ENCODE measurements at regions not wholly inside any gene's neighbourhood (a gene's known extent, or its start where the extent isn't known, plus 50 kb on each side); places are given as distances from the start of the nearest gene placed in this dataset.

DNA sequence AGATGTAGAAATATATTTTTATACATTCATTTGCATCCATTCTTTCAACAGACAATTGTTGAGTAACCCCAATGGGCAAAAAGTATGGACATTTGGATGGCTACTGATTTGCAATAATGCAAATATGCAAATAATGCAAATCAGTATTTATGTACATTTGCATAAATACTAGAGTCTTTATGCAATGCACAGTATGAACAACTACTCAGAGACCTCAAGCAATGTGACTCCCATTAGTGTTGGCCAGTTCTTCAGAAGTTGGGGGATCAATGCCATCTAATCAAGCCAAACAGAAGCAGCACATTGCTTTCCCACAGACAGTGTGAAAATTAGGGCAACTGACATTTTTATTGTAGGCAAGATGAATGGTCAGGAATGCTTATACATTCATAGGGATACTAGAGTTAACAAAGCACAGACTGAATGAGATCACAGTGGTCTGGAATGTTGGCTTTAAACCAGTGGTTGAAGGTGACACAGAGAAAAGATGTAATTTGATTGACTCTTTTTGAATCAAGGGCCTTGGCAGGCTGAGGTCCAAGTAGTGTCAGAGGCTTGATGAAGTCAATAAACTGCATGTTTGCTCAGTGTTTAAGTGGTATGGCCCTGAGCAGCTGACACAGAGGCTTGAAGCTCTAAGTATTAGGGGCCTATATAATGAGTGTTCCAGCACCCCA lies 256.6 kb downstream of the CTH start:
- Mint-ChIP-seq H3K9me3 (peaks cover 0 to 5% (median 0%) of the 10 kb centered on the region in 6 donors), H3K27ac (no peak overlapping the region), H3K27me3 (ENCODE audit: low read depth in 3 of 3) (peaks cover 2 to 7% (median 3%) of the 10 kb centered on the region in 3 donors), H3K4me1 (no peaks in the 10 kb centered on the region), H3K4me3 (no peak overlapping the region), H3K36me3 (no peaks in the 10 kb centered on the region)
- no peak for DNase-seq

DNA sequence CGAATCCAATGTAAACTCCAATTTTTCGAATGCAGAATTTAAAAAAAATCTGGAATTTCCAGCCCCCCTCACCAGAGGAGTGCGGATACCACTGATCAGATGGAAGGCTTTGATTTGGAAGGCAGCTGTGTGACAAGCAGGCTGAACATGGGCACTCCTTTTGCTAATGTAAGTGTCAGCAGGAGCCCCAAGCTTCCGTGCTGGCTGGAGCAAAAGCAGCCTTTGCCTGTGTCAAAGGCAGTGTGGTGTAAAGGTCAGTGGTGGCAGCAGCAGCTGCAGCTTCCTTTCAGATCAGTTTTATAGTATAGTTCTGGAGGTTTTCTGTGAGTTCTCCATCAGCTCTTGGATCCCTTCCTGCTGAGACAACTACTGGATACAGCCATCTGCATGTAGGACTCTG lies 259.9 kb downstream of the CTH start:
- H3K9me3 Mint-ChIP-seq: peaks cover 0 to 5% (median 0%) of the 10 kb centered on the region in 6 donors
- H3K27ac Mint-ChIP-seq: no peak overlapping the region
- peaks cover 3 to 7% (median 3%) of the 10 kb centered on the region in 3 donors for H3K27me3 Mint-ChIP-seq (ENCODE audit: low read depth in 3 of 3)
- H3K36me3 Mint-ChIP-seq: no peaks in the 10 kb centered on the region
- H3K4me1 Mint-ChIP-seq: peaks cover 6 to 8% of the 10 kb centered on the region in 2 donors
- no peak overlapping the region for H3K4me3 Mint-ChIP-seq
- no peak for DNase-seq

DNA sequence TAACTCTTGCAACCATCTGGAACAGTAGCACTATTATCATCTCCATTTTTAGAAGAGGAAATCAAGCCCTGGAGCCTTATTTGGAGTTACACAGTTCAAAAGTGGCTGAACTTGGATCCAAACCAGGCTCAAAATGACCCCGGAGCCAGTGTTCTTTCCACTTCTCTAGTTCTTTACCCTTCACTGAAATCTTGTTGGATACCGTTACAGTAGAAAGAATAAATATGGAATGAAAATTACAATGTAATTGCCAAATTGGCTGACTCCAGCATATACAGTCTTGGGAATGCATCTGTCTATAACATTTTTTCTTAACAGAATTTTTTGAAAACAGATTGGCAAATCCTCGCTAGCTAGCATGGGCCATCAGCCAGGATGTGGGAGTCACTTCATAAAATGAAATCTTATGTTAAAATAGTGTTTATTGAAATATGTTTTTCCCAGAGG lies 261.4 kb downstream of the CTH start:
- no peak overlapping the region for H3K27ac Mint-ChIP-seq
- H3K4me1 Mint-ChIP-seq: peaks cover 6 to 8% of the 10 kb centered on the region in 2 donors
- peaks cover 3 to 5% (median 3%) of the 10 kb centered on the region in 3 donors for H3K27me3 Mint-ChIP-seq (ENCODE audit: low read depth in 3 of 3)
- no peak overlapping the region for H3K4me3 Mint-ChIP-seq
- H3K9me3 Mint-ChIP-seq: peaks cover 0 to 4% (median 0%) of the 10 kb centered on the region in 6 donors
- no peak for DNase-seq
- no peaks in the 10 kb centered on the region for H3K36me3 Mint-ChIP-seq

DNA sequence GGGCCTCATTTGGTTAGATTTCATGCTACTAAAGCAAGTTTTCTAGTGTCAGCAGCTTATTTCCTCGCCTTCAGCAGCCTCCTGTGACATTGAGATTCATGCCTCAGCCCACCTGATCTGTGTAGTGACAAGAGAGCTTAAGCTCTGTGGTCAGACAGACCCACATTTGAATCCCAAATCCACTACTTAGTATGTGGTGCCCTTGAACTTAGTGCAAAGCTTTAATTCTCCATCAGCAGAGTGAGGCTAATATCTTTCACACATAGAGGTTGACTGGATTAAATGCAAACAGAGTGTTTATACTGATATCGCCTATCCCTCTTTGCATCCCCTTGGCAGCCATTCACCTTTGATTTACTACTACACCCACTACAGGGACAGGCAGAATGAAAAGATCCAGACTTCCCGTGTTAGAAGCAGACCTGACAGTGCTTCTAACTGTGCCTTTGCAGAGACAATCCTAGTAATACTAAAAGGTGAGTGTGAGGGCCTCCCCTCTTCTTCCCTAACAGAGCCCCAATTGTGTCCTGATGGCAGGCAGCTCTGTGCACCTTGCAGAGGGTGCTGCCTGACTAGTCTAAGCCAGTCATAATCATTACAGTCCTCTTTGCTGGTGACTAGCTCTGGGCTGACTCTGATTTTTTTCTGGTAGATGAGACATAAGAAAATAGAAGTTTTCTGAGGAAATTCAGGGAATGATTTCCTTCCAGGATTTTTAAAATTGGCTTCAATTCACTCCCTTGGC lies 264.0 kb downstream of the CTH start:
- no peaks in the 10 kb centered on the region for H3K36me3 Mint-ChIP-seq
- no peak overlapping the region for H3K27ac Mint-ChIP-seq
- peaks cover 0 to 1% (median 1%) of the 10 kb centered on the region in 3 donors for H3K27me3 Mint-ChIP-seq (ENCODE audit: low read depth in 3 of 3)
- no peak overlapping the region for H3K4me3 Mint-ChIP-seq
- H3K4me1 Mint-ChIP-seq: peaks cover 6 to 8% of the 10 kb centered on the region in 2 donors
- no peak for DNase-seq
- H3K9me3 Mint-ChIP-seq: peaks cover 0 to 4% (median 0%) of the 10 kb centered on the region in 6 donors

DNA sequence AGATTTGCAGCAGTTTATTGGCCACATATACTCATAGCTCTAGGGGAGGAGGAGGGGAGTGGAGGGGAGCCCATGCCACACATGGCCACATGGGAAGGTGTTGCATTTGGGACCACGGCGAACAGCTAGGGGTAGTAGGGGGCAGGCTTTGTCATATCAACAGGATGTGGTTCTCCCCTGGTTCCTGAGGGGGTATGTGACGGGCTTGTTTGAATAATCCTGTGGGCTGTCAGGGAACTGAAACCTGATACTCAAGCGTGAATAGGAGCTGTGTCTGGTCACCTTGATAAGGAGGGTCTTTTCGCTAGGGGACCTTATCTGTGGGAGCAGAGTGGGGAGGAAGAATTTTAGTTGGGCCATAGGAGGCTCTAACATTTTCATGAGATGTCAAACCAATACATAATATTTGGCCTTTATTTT lies 264.7 kb downstream of the CTH start:
- H3K9me3 Mint-ChIP-seq: peaks cover 0 to 4% (median 0%) of the 10 kb centered on the region in 6 donors
- peaks cover 6 to 8% of the 10 kb centered on the region in 2 donors for H3K4me1 Mint-ChIP-seq
- DNase-seq: no peak
- peak overlapping the region in 1 of 6 donors; percentile 39 for H3K27ac Mint-ChIP-seq
- no peaks in the 10 kb centered on the region for H3K36me3 Mint-ChIP-seq
- peak overlapping the region in 1 of 5 donors; percentile 43 for H3K4me3 Mint-ChIP-seq
- peaks cover 0 to 1% (median 0%) of the 10 kb centered on the region in 3 donors for H3K27me3 Mint-ChIP-seq (ENCODE audit: low read depth in 3 of 3)

DNA sequence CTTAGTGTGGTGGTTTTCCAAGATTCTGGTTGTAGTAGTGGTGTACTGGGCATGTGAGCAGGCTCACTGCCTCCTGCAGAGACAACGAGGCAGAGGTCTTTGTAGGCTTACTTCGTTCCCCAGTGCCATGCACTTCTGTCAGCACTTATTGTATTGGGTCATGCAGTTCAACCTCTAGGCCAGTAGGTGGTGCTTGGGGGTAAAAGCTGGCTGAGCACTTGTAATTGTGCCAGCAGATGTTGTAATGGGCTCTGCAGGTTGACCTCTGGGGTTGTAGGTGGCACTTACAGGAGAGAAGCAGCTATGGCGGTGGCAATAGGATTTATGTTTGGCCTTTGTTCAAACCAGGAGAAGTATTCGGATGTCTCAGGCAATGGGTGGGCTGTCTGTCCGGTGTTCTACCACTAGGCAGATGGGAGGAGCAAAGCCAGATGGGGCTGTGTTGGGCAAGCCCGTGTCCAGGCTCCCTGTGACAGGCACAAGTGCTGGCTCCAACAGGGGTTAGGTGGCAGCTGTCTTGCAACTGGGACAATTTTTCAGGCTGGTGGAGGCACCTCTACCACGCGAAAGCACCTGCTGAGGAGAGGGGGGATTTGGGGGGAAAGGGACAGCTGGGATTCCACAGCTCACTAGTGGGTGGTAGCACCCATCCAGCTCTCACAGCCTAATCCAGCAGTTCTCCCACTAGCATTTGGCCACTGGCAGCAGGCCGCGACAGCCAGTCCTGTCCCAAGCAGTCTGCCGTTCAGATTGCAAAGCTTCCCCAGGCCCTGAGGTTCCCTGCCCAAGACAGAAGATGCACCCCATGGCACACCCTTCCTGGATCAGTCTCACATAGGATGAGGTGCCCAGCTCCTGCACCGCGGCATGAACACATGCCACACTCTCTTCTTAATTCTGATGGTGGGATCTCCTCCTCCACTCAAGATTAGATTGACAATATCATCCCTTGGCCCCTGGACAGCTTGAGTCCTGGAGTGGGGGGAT lies 274.5 kb downstream of the CTH start:
- Mint-ChIP-seq H3K4me3 (no peak overlapping the region), H3K27ac (no peak overlapping the region), H3K36me3 (no peaks in the 10 kb centered on the region), H3K27me3 (ENCODE audit: low read depth in 3 of 3) (peaks cover 4 to 6% (median 6%) of the 10 kb centered on the region in 3 donors), H3K9me3 (peaks cover 0 to 4% (median 0%) of the 10 kb centered on the region in 6 donors), H3K4me1 (no peaks in the 10 kb centered on the region)
- DNase-seq: peak; percentile 28 to 43 (median 38)

DNA sequence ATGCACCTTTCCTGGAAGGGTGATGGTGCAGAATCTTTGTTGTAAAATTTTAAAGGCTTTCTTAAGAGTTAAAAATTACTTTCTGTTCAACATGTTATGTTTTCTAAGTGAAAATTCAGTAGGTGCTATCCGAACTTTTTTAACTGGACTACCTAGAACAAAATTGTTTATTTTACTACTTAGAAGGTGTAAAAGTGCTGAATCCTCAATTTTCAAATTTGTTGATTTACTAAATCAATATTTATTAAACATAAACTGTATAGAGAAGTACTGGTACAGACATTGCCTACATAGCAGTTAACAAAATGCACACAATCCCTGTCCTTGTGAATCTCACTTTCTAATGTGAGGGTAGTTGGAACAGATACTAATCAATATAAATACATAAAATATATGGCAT lies 277.5 kb downstream of the CTH start:
- H3K9me3 Mint-ChIP-seq: no peaks in the 10 kb centered on the region
- no peaks in the 10 kb centered on the region for H3K4me1 Mint-ChIP-seq
- no peak for DNase-seq
- H3K27me3 Mint-ChIP-seq (ENCODE audit: low read depth in 3 of 3): peaks cover 4 to 8% (median 6%) of the 10 kb centered on the region in 3 donors
- no peak overlapping the region for H3K4me3 Mint-ChIP-seq
- no peaks in the 10 kb centered on the region for H3K36me3 Mint-ChIP-seq
- no peak overlapping the region for H3K27ac Mint-ChIP-seq

DNA sequence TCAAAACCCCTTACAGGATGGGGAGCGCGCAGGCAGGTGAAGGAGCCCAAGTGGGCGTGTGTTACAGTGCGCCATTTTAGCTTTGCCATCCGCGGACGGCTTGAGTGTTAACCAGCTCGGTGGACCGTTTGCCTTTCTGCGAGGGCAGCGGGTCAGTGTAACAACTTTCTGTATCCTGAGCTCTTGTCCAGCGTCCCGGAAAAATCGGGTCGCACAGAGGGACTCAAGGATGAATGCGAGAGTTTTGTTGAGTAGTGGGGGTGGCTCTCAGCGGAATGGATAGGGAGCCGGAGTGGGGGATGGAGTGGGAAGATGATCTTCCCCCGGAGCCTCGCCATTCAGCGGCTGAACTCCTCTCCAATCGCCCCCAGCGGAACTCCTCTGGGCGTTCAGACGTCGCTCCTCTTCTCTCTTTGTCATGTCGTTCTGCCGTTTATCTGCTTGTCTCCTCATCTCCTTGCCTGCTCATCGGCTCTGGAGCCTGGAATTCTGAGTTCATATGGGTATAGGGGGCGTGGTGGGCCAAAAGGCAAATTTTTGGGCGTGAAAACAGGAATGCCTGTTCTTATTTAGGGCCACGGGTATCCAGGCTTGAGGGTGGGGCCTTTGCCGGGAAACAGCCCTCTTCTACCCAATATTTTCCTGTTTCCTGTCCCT lies 295.4 kb downstream of the CTH start:
- DNase-seq: no peak
- Mint-ChIP-seq H3K4me1 (no peaks in the 10 kb centered on the region), H3K4me3 (no peak overlapping the region), H3K36me3 (no peaks in the 10 kb centered on the region), H3K9me3 (peaks cover 0 to 23% (median 2%) of the 10 kb centered on the region in 6 donors), H3K27ac (no peak overlapping the region), H3K27me3 (ENCODE audit: low read depth in 3 of 3) (peaks cover 2 to 9% (median 6%) of the 10 kb centered on the region in 3 donors)

DNA sequence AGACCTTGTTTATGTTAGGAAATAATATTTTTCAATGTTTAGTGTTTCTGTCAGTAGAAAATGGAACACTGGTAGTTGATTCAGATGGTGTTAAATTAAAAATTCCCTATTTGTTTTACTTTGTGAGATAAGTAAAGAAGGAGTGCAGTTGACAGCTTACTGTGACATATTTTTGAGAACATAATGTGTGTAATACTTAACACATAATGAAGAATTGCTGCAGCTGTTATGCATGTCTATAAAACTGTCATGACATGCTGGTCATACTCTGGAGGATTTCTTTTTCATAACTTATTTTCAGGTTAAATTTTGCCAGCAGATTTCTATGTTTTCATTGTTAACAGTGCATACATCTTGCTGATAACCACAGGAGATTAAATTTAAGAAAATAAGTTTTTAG lies 296.1 kb downstream of the CTH start:
- Mint-ChIP-seq H3K4me1 (no peaks in the 10 kb centered on the region), H3K9me3 (peaks cover 0 to 23% (median 2%) of the 10 kb centered on the region in 6 donors), H3K36me3 (no peaks in the 10 kb centered on the region), H3K4me3 (no peak overlapping the region), H3K27ac (no peak overlapping the region), H3K27me3 (ENCODE audit: low read depth in 3 of 3) (peaks cover 2 to 9% (median 6%) of the 10 kb centered on the region in 3 donors)
- no peak for DNase-seq

DNA sequence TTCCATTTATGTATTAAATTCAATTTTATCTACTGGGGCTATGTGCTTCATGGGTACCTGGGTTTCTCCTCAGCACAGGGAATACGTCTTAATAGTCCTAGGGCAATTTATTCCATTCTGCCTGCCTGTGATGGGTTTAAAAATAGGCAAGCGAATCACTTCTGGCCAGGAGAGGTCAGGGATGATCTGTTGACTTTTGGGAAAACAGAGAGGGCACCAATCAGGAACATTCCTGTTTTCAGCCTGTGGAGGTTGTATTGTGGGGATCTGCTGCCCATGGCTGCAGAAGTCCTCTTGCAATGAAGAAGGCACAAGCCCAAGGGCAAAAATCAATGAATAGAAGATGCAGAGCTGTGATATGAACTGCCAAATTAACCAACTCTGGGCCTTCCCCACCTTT lies 303.1 kb downstream of the CTH start:
- Mint-ChIP-seq H3K4me1 (no peaks in the 10 kb centered on the region), H3K27ac (no peak overlapping the region), H3K27me3 (ENCODE audit: low read depth in 3 of 3) (peaks cover 0 to 3% (median 0%) of the 10 kb centered on the region in 3 donors), H3K36me3 (no peaks in the 10 kb centered on the region), H3K9me3 (peaks cover 0 to 6% (median 0%) of the 10 kb centered on the region in 6 donors), H3K4me3 (no peak overlapping the region)
- no peak for DNase-seq

DNA sequence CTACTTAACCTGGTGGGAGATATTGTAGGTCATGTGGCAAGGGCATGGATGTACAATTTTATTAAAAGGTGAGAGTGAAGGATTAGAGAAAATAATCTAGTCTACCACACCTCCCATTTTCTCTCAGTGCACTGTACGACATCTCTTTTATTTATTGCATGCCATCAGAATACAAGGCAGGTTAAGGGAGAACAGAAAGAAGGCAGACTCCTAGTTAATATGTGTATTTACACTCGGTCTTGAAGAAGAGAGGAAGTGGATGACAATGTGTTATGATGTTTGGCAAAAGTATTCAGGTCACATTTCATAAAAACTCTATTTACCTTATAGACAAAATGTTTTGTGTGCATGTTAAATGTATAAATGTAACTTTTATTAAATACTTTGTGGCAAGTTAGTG lies 306.1 kb downstream of the CTH start:
- DNase-seq: no peak
- Mint-ChIP-seq H3K4me3 (no peak overlapping the region), H3K4me1 (no peaks in the 10 kb centered on the region), H3K36me3 (no peaks in the 10 kb centered on the region), H3K9me3 (peaks cover 0 to 4% (median 0%) of the 10 kb centered on the region in 6 donors), H3K27ac (no peak overlapping the region), H3K27me3 (ENCODE audit: low read depth in 3 of 3) (peaks cover 0 to 7% (median 0%) of the 10 kb centered on the region in 3 donors)

DNA sequence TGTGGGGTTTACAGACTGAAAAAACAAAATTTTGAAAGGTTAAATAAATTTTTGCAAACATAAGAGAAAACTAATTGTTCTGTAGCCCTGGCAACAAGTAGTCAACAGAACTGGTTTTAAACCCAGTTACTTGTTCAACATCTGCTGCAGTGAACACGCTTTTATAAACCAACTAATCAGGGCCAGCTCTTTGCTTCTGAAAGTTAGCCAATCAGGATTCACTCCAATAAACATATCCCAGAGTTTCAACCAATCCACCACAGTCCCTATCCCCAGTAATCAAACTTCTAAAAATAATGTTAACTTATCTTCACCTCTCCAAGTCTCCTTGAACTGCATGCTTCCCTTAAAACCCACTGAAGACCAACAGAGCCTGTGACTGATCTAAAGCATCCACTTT lies 306.6 kb downstream of the CTH start:
- H3K9me3 Mint-ChIP-seq: peaks cover 0 to 8% (median under 1%) of the 10 kb centered on the region in 6 donors
- peaks cover 0 to 9% (median 0%) of the 10 kb centered on the region in 3 donors for H3K27me3 Mint-ChIP-seq (ENCODE audit: low read depth in 3 of 3)
- H3K4me1 Mint-ChIP-seq: no peaks in the 10 kb centered on the region
- H3K27ac Mint-ChIP-seq: no peak overlapping the region
- DNase-seq: no peak
- no peaks in the 10 kb centered on the region for H3K36me3 Mint-ChIP-seq
- no peak overlapping the region for H3K4me3 Mint-ChIP-seq

DNA sequence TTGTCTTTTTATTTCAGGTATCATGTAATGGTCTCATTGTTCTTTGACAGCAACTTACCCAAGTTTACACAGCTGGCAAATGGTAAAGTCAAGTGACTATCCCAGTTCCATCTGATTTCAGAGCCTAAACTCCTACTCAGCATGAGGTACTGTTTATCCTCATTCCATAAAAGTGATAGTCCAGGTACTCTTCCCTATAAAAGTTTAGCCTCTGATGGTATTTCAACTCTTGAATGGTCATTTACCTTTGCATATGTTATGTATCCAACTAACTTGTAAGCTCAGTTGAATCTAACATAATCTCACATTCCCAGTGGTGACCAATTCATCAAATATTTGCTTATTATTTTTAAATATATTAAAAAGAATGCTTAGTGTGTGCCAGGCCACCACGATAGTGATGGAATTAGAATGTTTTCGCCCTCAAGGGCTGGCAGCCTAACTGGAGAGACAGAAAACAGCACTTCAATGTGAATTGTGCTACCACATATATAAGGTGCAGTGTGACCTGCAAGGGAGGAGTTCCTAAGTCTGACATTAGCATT lies 307.1 kb downstream of the CTH start:
- no peak overlapping the region for H3K4me3 Mint-ChIP-seq
- H3K27me3 Mint-ChIP-seq (ENCODE audit: low read depth in 3 of 3): peaks cover 0 to 9% (median 0%) of the 10 kb centered on the region in 3 donors
- H3K4me1 Mint-ChIP-seq: no peaks in the 10 kb centered on the region
- H3K9me3 Mint-ChIP-seq: peaks cover 0 to 10% (median 5%) of the 10 kb centered on the region in 6 donors
- H3K27ac Mint-ChIP-seq: no peak overlapping the region
- DNase-seq: no peak
- H3K36me3 Mint-ChIP-seq: no peaks in the 10 kb centered on the region
